ENCODE measurements at regions not wholly inside any gene's neighbourhood (a gene's known extent, or its start where the extent isn't known, plus 50 kb on each side); places are given as distances from the start of the nearest gene placed in this dataset.

DNA sequence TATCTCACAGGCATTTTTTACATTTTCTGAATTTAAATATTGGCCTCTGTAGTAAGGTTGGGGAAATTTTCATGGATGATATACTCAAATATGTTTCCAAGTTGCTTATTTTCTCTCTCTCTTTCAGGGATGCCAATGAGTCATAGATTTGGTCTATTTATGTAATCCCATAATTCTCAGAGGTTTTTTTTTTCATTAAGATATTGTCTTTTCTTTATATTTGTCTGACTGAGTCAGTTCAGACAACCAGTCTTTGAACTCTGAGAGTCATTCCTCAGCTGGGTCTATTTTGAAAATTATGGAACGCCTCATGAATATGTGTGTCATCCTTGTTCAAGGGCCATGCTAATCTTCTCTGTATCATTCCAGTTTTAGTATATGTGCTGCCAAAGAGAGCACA lies 223.2 kb downstream of the PCSK1 start:
- TF ChIP-seq, protein P1, sequence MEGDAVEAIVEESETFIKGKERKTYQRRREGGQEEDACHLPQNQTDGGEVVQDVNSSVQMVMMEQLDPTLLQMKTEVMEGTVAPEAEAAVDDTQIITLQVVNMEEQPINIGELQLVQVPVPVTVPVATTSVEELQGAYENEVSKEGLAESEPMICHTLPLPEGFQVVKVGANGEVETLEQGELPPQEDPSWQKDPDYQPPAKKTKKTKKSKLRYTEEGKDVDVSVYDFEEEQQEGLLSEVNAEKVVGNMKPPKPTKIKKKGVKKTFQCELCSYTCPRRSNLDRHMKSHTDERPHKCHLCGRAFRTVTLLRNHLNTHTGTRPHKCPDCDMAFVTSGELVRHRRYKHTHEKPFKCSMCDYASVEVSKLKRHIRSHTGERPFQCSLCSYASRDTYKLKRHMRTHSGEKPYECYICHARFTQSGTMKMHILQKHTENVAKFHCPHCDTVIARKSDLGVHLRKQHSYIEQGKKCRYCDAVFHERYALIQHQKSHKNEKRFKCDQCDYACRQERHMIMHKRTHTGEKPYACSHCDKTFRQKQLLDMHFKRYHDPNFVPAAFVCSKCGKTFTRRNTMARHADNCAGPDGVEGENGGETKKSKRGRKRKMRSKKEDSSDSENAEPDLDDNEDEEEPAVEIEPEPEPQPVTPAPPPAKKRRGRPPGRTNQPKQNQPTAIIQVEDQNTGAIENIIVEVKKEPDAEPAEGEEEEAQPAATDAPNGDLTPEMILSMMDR (conservative IDR thresholded peaks at IDR 0.05), result no peak
- TF ChIP-seq ZFX (IDR thresholded peaks at IDR 0.05), result no peak

Data from C4-2B (cell line).